Uterus (tissue), 2 donors: ENCODE measurements at regions not wholly inside any gene's neighbourhood (a gene's known extent, or its start where the extent isn't known, plus 50 kb on each side); places are given as distances from the start of the nearest gene placed in this dataset.

ENCODE experiments used
- CTCF ChIP-seq, 4 experiments: fragments of 200-600 bp in 2 of 4; fragments of 450-650 bp in 2 of 4; sonication (generic) in 2 of 4; IDR thresholded peaks; one replicate each; pipeline ENCODE4 v1.5.1; 2016 to 2019; ENCODE audit warnings: antibody characterized with exemption in 4 of 4, mild to moderate bottlenecking in 2 of 4, moderate library complexity in 1 of 4
- POLR2A ChIP-seq, 2 donors: fragments of 450-650 bp; IDR thresholded peaks; one replicate each; pipeline ENCODE4 v1.6.1; 2016; ENCODE audit warnings: antibody characterized with exemption in 2 of 2, mild to moderate bottlenecking in 1 of 2, moderate library complexity in 1 of 2

- TF ChIP-seq CTCF (IDR thresholded peaks at IDR 0.05) (no peak), POLR2A (IDR thresholded peaks at IDR 0.05) (no peak)
Observed at GRCh38 chr7:106590209-106590816, 70.6 kb downstream of the CCDC71L start.
